ENCODE measurements at regions not wholly inside any gene's neighbourhood (a gene's known extent, or its start where the extent isn't known, plus 50 kb on each side); places are given as distances from the start of the nearest gene placed in this dataset.

DNA sequence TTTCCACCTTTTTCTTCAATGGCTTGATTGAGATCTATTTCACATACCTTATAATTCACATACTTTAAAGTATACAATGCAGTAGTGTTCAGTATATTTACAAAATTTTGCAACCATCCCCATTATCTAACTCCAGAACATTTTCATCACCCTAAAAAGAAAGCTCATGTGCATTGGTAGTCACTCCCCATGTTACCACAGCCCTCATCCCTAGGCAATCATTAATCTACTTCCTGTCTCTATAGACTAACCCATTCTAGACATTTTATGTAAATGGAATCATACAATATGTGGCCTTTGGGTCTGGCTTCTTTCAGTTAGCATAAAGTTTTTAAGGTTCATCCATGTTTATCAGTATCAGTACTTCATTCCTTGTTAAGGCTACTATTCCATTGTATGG, 214.2 kb downstream of the WDR11 start:
- no peak for TF ChIP-seq CTCF (conservative IDR thresholded peaks at IDR 0.05; ENCODE audit: low read depth)
- ChIA-PET POLR2A (ENCODE audit: low non-redundant PET) (no interaction called here), CTCF (no interaction called here)
- no peak overlapping the region for H3K27ac ChIP-seq
- no peak for DNase-seq (ENCODE audit: low spot score)

GRCh38 chr10:121069061-121069850, 218.1 kb downstream of the WDR11 start:
- POLR2A ChIA-PET (ENCODE audit: low non-redundant PET) = interaction anchor here (0.6 kb wide), 1 partner anchor 33 kb away, joined by 7 read pairs; no protein-coding TSS in a partner anchor
- H3K27ac ChIP-seq = peak overlapping the region; percentile 70
- CTCF ChIA-PET = interaction anchor here (0.5 to 0.7 kb wide), 5 partner anchors 84 to 746 kb away, joined by 3 to 4 read pairs (median 3); no protein-coding TSS in a partner anchor
- TF ChIP-seq CTCF (conservative IDR thresholded peaks at IDR 0.05; ENCODE audit: low read depth) = no peak
- peak; percentile 88 for DNase-seq (ENCODE audit: low spot score)

DNA sequence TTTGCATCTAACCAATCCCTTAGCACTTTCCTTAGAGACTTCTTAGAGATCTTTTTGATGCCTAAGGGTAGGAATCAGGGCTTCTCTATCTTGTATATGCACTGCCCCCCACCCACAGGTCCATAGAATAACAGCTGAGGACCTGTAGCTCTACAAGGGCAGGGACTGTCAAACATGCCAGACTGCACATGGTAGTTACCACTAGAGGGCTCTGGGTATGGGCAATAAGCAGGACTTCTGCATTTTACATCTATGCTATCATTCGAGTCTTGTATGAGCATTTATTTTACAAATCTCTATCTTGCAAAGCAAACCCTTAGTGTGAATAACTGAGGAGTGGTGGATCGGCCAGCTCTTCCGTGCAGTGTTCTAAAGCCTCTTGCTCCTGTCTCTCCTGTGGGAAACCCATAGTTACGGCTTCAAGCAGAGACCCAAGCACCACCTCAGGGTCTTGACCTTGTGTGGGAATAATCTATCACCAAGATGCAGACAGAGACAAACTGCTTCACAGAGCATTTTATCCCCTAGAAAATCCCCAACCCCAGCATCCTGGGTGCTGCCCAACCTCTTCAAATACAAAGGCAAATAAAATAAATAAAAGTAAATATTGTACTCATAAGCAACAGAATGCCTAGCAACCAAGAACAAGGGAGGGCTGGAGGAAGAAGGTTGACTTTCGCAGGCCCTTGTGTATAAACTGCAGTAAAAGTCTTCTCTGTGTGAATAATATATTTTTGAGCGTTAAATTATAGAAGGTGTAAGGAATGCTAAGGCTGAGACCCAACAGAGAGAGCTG, 219.3 kb downstream of the WDR11 start:
- ChIA-PET POLR2A (ENCODE audit: low non-redundant PET) (no interaction called here), CTCF (no interaction called here)
- no peak for TF ChIP-seq CTCF (conservative IDR thresholded peaks at IDR 0.05; ENCODE audit: low read depth)
- no peak for DNase-seq (ENCODE audit: low spot score)
- no peak overlapping the region for H3K27ac ChIP-seq

DNA sequence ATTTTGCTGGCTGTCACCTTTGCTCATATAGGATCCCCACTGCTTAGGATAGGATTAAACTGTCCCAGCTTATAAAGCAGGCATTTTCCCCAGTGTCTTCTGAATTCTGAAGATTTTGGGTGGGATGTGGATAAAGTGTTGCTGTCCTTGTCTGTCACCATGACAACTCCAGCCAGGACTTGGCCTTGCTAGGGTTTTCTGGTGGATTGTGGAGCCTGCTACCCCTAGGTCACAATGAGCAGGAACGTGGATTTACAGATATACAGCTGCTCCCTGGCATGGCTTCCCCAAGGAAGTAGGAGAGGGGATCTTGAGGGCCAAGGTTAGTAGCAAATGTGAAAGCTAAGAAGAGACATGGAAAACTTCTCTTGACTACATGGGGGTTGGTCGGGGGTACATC, 220.7 kb downstream of the WDR11 start:
- H3K27ac ChIP-seq = no peak overlapping the region
- ChIA-PET CTCF (no interaction called here), POLR2A (ENCODE audit: low non-redundant PET) (no interaction called here)
- TF ChIP-seq CTCF (conservative IDR thresholded peaks at IDR 0.05; ENCODE audit: low read depth) = no peak
- no peak for DNase-seq (ENCODE audit: low spot score)

DNA sequence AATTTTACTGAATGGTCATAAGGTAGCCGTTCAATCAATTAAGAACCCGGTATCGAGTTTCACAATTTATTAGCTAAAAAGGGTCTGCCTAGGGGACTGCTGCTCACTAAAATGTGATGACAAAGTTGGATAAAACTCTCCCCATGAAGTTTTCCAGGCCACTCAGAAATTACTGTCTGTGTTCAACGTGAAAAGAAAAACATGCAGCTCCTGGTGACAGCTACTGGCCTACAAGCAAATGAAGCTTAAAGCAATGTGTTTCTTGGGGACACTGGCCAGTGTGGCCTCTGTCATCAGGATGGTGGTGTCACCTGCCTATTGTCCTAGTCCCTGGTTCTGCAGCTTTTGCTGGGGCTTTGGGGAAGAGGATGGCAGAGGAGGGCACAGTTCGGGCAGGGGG, 222.6 kb downstream of the WDR11 start:
- POLR2A ChIA-PET (ENCODE audit: low non-redundant PET) = no interaction called here
- TF ChIP-seq CTCF (conservative IDR thresholded peaks at IDR 0.05; ENCODE audit: low read depth) = no peak
- CTCF ChIA-PET = interaction anchor here (0.6 kb wide), 1 partner anchor 116 kb away, joined by 3 read pairs; no protein-coding TSS in a partner anchor
- no peak overlapping the region for H3K27ac ChIP-seq
- no peak for DNase-seq (ENCODE audit: low spot score)
